HEK293 (cell line): ENCODE measurements at regions not wholly inside any gene's neighbourhood (a gene's known extent, or its start where the extent isn't known, plus 50 kb on each side); places are given as distances from the start of the nearest gene placed in this dataset.
A peak's percentile ranks its signal among the peaks of the same experiment; 100 is the strongest.

Experiments
- CTCF ChIA-PET: fragments of 350-600 bp; formaldehyde crosslinking; extraction: SDS; loops from one replicate; lab custom pipeline; 2021; ENCODE audit warnings: antibody characterized with exemption; lab: Yijun Ruan, JAX
- POLR2A ChIA-PET: fragments of 300-600 bp; formaldehyde crosslinking; extraction: SDS; loops from one replicate; lab custom pipeline; 2020; ENCODE audit warnings: antibody characterized with exemption, inconsistent platforms; lab: Yijun Ruan, JAX
- H3K27ac ChIP-seq: fragments of 200-500 bp; sonication (Bioruptor generic); 2 replicates; pipeline ENCODE4 v1.5.1; 2014; ENCODE audit warnings: low read depth, low read length, control low read depth, inconsistent platforms; ENCODE audit errors: extremely low read depth
- H3K36me3 ChIP-seq, 2 experiments: fragments of 200-500 bp in 1 of 2; sonication (Bioruptor generic) in 1 of 2; 1 replicate in 1 of 2; 2 replicates in 1 of 2; pipeline ENCODE4 v1.5.1; 2014 to 2017; ENCODE audit warnings: inconsistent platforms in 2 of 2, low read length in 2 of 2; ENCODE audit not compliant: control insufficient read depth in 2 of 2, insufficient read depth in 1 of 2
- H3K4me1 ChIP-seq: fragments of 200-500 bp; sonication (Bioruptor generic); 2 replicates; pipeline ENCODE4 v1.5.1; 2014; ENCODE audit warnings: mild to moderate bottlenecking, low read length, inconsistent platforms; ENCODE audit not compliant: control insufficient read depth, insufficient read depth
- H3K4me3 ChIP-seq: 2 replicates; pipeline ENCODE4 v1.5.1; 2011; ENCODE audit warnings: low read depth, mild to moderate bottlenecking, control low read depth, low read length, moderate library complexity
- H3K9me3 ChIP-seq: fragments of 200-500 bp; sonication (Bioruptor generic); 2 replicates; pipeline ENCODE4 v1.5.1; 2014; ENCODE audit warnings: low read depth, low read length, inconsistent platforms; ENCODE audit not compliant: control insufficient read depth, insufficient read depth
- GLI4 ChIP-seq: fragments of 450-650 bp; formaldehyde crosslinking; IDR thresholded peaks from 2 replicates; pipeline ENCODE4 v1.5.1; 2016; ENCODE audit warnings: missing biosample characterization, missing genetic modification characterization
- GLIS1 ChIP-seq: fragments of 450-650 bp; formaldehyde crosslinking; IDR thresholded peaks from 2 replicates; pipeline ENCODE4 v1.5.1; 2016; ENCODE audit warnings: missing biosample characterization, missing genetic modification characterization
- KLF8 ChIP-seq: fragments of 450-650 bp; formaldehyde crosslinking; IDR thresholded peaks from 2 replicates; pipeline ENCODE4 v1.5.1; 2016; ENCODE audit warnings: missing biosample characterization, missing genetic modification characterization
- MEIS1 ChIP-seq: sonication (generic); formaldehyde crosslinking; IDR thresholded peaks from 2 replicates; pipeline ENCODE4 v1.8.1; 2022; ENCODE audit warnings: missing genetic modification reagents, mild to moderate bottlenecking, borderline replicate concordance
- MZF1 ChIP-seq: fragments of 450-650 bp; formaldehyde crosslinking; IDR thresholded peaks from 2 replicates; pipeline ENCODE4 v1.5.1; 2017; ENCODE audit warnings: missing biosample characterization, missing genetic modification characterization, borderline replicate concordance
- SP7 ChIP-seq: fragments of 450-650 bp; formaldehyde crosslinking; IDR thresholded peaks from 2 replicates; pipeline ENCODE4 v1.5.1; 2016; ENCODE audit warnings: missing biosample characterization, missing genetic modification characterization
- WT1 ChIP-seq: fragments of 450-650 bp; formaldehyde crosslinking; IDR thresholded peaks from 2 replicates; pipeline ENCODE4 v1.5.1; 2016; ENCODE audit warnings: missing biosample characterization, missing genetic modification characterization
- YY2 ChIP-seq: fragments of 450-650 bp; formaldehyde crosslinking; IDR thresholded peaks from 2 replicates; pipeline ENCODE4 v1.5.1; 2016; ENCODE audit warnings: missing biosample characterization, missing genetic modification characterization
- ZBTB21 ChIP-seq: fragments of 450-650 bp; formaldehyde crosslinking; IDR thresholded peaks from 2 replicates; pipeline ENCODE4 v1.5.1; 2017; ENCODE audit warnings: missing biosample characterization, missing genetic modification characterization
- ZBTB44 ChIP-seq: fragments of 450-650 bp; IDR thresholded peaks from 2 replicates; pipeline ENCODE4 v1.5.1; 2018; ENCODE audit warnings: missing biosample characterization, mild to moderate bottlenecking, missing genetic modification characterization
- ZIC2 ChIP-seq: fragments of 450-650 bp; formaldehyde crosslinking; IDR thresholded peaks from 2 replicates; pipeline ENCODE4 v1.5.1; 2016; ENCODE audit warnings: missing biosample characterization, missing genetic modification characterization
- ZNF18 ChIP-seq: fragments of 450-650 bp; formaldehyde crosslinking; IDR thresholded peaks from 2 replicates; pipeline ENCODE4 v1.5.1; 2016; ENCODE audit warnings: missing biosample characterization, missing genetic modification characterization
- ZNF184 ChIP-seq: fragments of 450-650 bp; IDR thresholded peaks from 2 replicates; pipeline ENCODE4 v1.5.1; 2018; ENCODE audit warnings: missing biosample characterization, mild to moderate bottlenecking, missing genetic modification characterization
- ZNF266 ChIP-seq: fragments of 450-650 bp; formaldehyde crosslinking; IDR thresholded peaks from 2 replicates; pipeline ENCODE4 v1.5.1; 2016; ENCODE audit warnings: missing biosample characterization, missing genetic modification characterization, low read depth
- ZNF560 ChIP-seq: fragments of 450-650 bp; formaldehyde crosslinking; IDR thresholded peaks from 2 replicates; pipeline ENCODE4 v1.5.1; 2017; ENCODE audit warnings: missing biosample characterization, missing genetic modification characterization, borderline replicate concordance
- ZNF704 ChIP-seq: fragments of 450-650 bp; formaldehyde crosslinking; IDR thresholded peaks from 2 replicates; pipeline ENCODE4 v1.5.1; 2016; ENCODE audit warnings: missing biosample characterization, missing genetic modification characterization
- TF ChIP-seq, protein P1 (sequence below): fragments of 450-650 bp; formaldehyde crosslinking; IDR thresholded peaks from 2 replicates; pipeline ENCODE4 v1.5.1; 2016; ENCODE audit warnings: missing biosample characterization, missing genetic modification characterization
- TF ChIP-seq, protein P2 (sequence below): fragments of 450-650 bp; formaldehyde crosslinking; IDR thresholded peaks from 2 replicates; pipeline ENCODE4 v1.5.1; 2016; ENCODE audit warnings: missing biosample characterization, missing genetic modification characterization
- TF ChIP-seq, protein P3 (sequence below): fragments of 450-650 bp; formaldehyde crosslinking; IDR thresholded peaks from 2 replicates; pipeline ENCODE4 v1.5.1; 2016; ENCODE audit warnings: missing biosample characterization, missing genetic modification characterization
- TF ChIP-seq, protein P4 (sequence below): fragments of 450-650 bp; formaldehyde crosslinking; IDR thresholded peaks from 2 replicates; pipeline ENCODE4; 2016; ENCODE audit warnings: missing biosample characterization, missing genetic modification characterization

DNA sequence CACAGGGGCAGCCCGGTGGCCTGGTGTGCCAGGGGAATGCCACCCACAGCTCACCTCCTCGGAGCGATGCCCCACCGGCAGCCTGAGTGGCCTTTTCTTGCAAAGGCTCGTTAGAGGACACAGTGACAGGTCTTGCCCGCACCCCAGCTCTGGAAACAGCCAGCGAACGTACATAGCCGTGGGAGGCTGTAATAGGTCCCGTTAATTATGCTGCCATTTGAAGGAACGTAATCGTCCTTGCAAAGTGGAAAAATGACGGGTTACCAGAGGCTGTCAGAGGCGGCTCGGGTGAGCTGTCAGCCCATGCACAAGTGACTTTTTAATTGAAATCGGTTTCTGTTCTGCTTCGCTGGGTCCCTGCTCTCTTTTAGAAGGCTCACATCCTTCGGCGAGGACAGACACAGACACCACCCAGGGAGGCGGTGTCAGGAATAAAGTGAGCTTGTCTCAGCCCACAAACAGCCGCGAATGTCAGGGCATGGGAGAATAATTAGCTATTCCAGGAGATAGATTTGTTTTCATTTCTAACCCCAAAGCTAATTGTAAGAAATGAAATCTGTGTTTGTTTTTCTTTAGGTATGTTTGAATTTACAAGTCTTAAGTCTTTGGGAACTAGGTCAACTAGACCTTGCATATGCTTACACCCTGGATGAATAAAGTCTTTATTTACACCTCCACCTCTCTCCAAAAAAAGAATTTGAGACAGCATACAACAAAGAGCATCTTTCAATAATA is 77.2 kb upstream of the RFLNA start:
- POLR2A ChIA-PET: no interaction called here
- H3K27ac ChIP-seq: no peak overlapping the region
- TF ChIP-seq GLIS1 (tag by site-specific recombination) (peak; percentile 74), MZF1 (tag by site-specific recombination) (no peak), ZNF18 (no peak), ZNF184 (tag by site-specific recombination) (no peak), KLF8 (tag by site-specific recombination) (no peak), GLI4 (tag by site-specific recombination) (no peak), MEIS1 (CRISPR knock-in tag) (no peak), WT1 (tag by site-specific recombination) (no peak), ZNF560 (tag by site-specific recombination) (no peak), ZBTB21 (tag by site-specific recombination) (no peak), ZIC2 (peak; percentile 51), SP7 (tag by site-specific recombination) (peak; percentile 48), ZNF704 (no peak), YY2 (tag by site-specific recombination) (no peak)
- TF ChIP-seq, protein P1, sequence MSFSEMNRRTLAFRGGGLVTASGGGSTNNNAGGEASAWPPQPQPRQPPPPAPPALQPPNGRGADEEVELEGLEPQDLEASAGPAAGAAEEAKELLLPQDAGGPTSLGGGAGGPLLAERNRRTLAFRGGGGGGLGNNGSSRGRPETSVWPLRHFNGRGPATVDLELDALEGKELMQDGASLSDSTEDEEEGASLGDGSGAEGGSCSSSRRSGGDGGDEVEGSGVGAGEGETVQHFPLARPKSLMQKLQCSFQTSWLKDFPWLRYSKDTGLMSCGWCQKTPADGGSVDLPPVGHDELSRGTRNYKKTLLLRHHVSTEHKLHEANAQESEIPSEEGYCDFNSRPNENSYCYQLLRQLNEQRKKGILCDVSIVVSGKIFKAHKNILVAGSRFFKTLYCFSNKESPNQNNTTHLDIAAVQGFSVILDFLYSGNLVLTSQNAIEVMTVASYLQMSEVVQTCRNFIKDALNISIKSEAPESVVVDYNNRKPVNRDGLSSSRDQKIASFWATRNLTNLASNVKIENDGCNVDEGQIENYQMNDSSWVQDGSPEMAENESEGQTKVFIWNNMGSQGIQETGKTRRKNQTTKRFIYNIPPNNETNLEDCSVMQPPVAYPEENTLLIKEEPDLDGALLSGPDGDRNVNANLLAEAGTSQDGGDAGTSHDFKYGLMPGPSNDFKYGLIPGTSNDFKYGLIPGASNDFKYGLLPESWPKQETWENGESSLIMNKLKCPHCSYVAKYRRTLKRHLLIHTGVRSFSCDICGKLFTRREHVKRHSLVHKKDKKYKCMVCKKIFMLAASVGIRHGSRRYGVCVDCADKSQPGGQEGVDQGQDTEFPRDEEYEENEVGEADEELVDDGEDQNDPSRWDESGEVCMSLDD (tag by site-specific recombination): no peak
- TF ChIP-seq, protein P2, sequence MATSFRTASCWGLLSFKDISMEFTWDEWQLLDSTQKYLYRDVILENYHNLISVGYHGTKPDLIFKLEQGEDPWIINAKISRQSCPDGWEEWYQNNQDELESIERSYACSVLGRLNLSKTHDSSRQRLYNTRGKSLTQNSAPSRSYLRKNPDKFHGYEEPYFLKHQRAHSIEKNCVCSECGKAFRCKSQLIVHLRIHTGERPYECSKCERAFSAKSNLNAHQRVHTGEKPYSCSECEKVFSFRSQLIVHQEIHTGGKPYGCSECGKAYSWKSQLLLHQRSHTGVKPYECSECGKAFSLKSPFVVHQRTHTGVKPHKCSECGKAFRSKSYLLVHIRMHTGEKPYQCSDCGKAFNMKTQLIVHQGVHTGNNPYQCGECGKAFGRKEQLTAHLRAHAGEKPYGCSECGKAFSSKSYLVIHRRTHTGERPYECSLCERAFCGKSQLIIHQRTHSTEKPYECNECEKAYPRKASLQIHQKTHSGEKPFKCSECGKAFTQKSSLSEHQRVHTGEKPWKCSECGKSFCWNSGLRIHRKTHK (tag by site-specific recombination): no peak
- TF ChIP-seq, protein P3, sequence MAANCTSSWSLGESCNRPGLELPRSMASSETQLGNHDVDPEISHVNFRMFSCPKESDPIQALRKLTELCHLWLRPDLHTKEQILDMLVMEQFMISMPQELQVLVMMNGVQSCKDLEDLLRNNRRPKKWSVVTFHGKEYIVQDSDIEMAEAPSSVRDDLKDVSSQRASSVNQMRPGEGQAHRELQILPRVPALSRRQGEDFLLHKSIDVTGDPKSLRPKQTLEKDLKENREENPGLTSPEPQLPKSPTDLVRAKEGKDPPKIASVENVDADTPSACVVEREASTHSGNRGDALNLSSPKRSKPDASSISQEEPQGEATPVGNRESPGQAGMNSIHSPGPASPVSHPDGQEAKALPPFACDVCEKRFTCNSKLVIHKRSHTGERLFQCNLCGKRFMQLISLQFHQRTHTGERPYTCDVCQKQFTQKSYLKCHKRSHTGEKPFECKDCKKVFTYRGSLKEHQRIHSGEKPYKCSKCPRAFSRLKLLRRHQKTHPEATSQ: no peak
- H3K4me1 ChIP-seq: peaks cover 7% of the 10 kb centered on the region
- H3K36me3 ChIP-seq: no peaks in the 10 kb centered on the region
- no peaks in the 10 kb centered on the region for H3K9me3 ChIP-seq
- CTCF ChIA-PET: no interaction called here
- no peak overlapping the region for H3K4me3 ChIP-seq

DNA sequence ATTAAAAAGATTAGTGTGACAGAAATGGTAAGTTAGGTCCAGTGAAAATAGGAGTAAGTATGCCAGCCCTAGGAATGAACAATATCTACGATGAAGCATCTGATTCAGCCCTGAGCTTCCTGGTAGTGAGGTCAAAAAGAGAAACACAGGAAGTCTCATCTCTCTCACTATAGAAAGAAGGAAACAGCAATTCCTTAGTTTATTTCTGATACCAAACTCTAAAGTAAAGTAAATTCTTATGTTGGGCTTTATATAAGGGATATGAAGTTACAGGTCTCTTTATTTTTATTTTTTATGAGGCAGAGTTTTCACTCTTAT is 76.7 kb upstream of the RFLNA start:
- Histone ChIP-seq H3K36me3 (no peaks in the 10 kb centered on the region), H3K9me3 (no peaks in the 10 kb centered on the region), H3K27ac (no peak overlapping the region), H3K4me1 (peaks cover 7% of the 10 kb centered on the region), H3K4me3 (no peak overlapping the region)
- ChIA-PET CTCF (no interaction called here), POLR2A (no interaction called here)
- no peak for TF ChIP-seq ZBTB44
- TF ChIP-seq, protein P4, sequence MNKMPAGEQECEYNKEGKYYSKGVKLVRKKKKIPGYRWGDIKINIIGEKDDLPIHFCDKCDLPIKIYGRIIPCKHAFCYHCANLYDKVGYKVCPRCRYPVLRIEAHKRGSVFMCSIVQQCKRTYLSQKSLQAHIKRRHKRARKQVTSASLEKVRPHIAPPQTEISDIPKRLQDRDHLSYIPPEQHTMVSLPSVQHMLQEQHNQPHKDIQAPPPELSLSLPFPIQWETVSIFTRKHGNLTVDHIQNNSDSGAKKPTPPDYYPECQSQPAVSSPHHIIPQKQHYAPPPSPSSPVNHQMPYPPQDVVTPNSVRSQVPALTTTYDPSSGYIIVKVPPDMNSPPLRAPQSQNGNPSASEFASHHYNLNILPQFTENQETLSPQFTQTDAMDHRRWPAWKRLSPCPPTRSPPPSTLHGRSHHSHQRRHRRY: no peak
- no peak for TF ChIP-seq ZNF266 (tag by site-specific recombination)
